ENCODE measurements at regions not wholly inside any gene's neighbourhood (a gene's known extent, or its start where the extent isn't known, plus 50 kb on each side); places are given as distances from the start of the nearest gene placed in this dataset.

GRCh38 chrX:45309801-45310200, 109.1 kb upstream of the DIPK2B start:
- TF ChIP-seq EZH2 (IDR thresholded peaks at IDR 0.05; ENCODE audit: borderline replicate concordance, low read length) (no peak), CTCF (IDR thresholded peaks at IDR 0.05; ENCODE audit: low read length) (no peak)

Data from OCI-LY1 (cell line).